ENCODE measurements at regions not wholly inside any gene's neighbourhood (a gene's known extent, or its start where the extent isn't known, plus 50 kb on each side); places are given as distances from the start of the nearest gene placed in this dataset.

DNA sequence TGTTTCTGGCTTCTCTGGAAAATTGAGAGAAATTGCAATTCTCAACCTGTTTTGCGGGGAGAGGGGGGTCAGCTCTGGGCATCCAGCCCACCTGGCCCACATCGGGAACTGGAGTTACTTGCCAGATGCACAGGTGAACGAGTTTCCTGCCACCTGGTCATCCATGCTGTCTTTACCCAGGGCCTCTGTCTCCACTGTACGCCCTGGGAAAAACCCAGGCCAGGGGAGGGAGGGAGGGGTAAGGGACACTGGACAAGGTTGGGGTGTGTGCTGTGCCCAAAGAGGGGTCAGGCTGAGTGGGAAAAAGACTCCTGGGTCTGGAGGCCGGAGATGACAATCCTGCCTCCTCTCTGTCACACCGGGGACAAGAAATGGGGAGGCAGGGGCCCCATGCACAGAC is 307.6 kb downstream of the ZNF536 start:
- peaks cover 20% of the 10 kb centered on the region for H3K27me3 ChIP-seq (ENCODE audit: control insufficient read depth, insufficient read depth, low read length)
- in situ Hi-C loops (cut with HindIII; ENCODE audit: low pct_unique_long_range_greater_than_20kb, low sequenced_read_pairs): no loop called here
- H3K36me3 ChIP-seq (ENCODE audit: control insufficient read depth, insufficient read depth, low read length): no peaks in the 10 kb centered on the region
- H3K9me3 ChIP-seq (ENCODE audit: control insufficient read depth, insufficient read depth, low read depth, low read length): no peaks in the 10 kb centered on the region
- BruUV-seq (replicated peaks): no TSS peak
- ChIA-PET CTCF (no interaction called here), POLR2A (no interaction called here)
- peaks cover 7% of the 10 kb centered on the region for H3K4me1 ChIP-seq (ENCODE audit: control insufficient read depth, insufficient read depth, low read length)
- no peak for ATAC-seq
- DNase-seq (ENCODE audit: low read depth, low spot score): no peak
- H3K4me3 ChIP-seq (ENCODE audit: low read depth in 2 of 2, low read length in 2 of 2): no peak overlapping the region
- no peak overlapping the region for H3K27ac ChIP-seq (ENCODE audit: low read length)
- TF ChIP-seq TCF7L2 (IDR thresholded peaks at IDR 0.05; ENCODE audit: low read depth, low read length): no peak
- intact Hi-C loops (cut with micrococcal nuclease; ENCODE audit: unreplicated experiment): loop anchor here (5.0 kb wide), 2 partner anchors 1543 to 1893 kb away; no protein-coding TSS in a partner anchor

GRCh38 chr19:30679153-30679702 is 307.0 kb downstream of the ZNF536 start:
- no TSS peak for BruUV-seq (replicated peaks)
- Histone ChIP-seq H3K36me3 (ENCODE audit: control insufficient read depth, insufficient read depth, low read length) (no peaks in the 10 kb centered on the region), H3K27ac (ENCODE audit: low read length) (no peak overlapping the region), H3K4me3 (ENCODE audit: low read depth in 2 of 2, low read length in 2 of 2) (no peak overlapping the region), H3K27me3 (ENCODE audit: control insufficient read depth, insufficient read depth, low read length) (peaks cover 23% of the 10 kb centered on the region), H3K9me3 (ENCODE audit: control insufficient read depth, insufficient read depth, low read depth, low read length) (no peaks in the 10 kb centered on the region), H3K4me1 (ENCODE audit: control insufficient read depth, insufficient read depth, low read length) (peaks cover 7% of the 10 kb centered on the region)
- TF ChIP-seq TCF7L2 (IDR thresholded peaks at IDR 0.05; ENCODE audit: low read depth, low read length) (no peak), POLR2AphosphoS5 (IDR thresholded peaks at IDR 0.05; ENCODE audit: low read depth, low read length) (no peak), SIN3A (IDR thresholded peaks at IDR 0.05; ENCODE audit: borderline replicate concordance, insufficient read depth, low read depth, low read length) (no peak), CTCF (IDR thresholded peaks at IDR 0.05) (no peak)
- TF ChIP-seq, protein P1, sequence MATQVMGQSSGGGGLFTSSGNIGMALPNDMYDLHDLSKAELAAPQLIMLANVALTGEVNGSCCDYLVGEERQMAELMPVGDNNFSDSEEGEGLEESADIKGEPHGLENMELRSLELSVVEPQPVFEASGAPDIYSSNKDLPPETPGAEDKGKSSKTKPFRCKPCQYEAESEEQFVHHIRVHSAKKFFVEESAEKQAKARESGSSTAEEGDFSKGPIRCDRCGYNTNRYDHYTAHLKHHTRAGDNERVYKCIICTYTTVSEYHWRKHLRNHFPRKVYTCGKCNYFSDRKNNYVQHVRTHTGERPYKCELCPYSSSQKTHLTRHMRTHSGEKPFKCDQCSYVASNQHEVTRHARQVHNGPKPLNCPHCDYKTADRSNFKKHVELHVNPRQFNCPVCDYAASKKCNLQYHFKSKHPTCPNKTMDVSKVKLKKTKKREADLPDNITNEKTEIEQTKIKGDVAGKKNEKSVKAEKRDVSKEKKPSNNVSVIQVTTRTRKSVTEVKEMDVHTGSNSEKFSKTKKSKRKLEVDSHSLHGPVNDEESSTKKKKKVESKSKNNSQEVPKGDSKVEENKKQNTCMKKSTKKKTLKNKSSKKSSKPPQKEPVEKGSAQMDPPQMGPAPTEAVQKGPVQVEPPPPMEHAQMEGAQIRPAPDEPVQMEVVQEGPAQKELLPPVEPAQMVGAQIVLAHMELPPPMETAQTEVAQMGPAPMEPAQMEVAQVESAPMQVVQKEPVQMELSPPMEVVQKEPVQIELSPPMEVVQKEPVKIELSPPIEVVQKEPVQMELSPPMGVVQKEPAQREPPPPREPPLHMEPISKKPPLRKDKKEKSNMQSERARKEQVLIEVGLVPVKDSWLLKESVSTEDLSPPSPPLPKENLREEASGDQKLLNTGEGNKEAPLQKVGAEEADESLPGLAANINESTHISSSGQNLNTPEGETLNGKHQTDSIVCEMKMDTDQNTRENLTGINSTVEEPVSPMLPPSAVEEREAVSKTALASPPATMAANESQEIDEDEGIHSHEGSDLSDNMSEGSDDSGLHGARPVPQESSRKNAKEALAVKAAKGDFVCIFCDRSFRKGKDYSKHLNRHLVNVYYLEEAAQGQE (IDR thresholded peaks at IDR 0.05; ENCODE audit: insufficient read depth in 1 of 2, low read depth in 2 of 2, low read length in 1 of 2): no peak
- ChIA-PET CTCF (no interaction called here), POLR2A (interaction anchor here (0.5 kb wide), 1 partner anchor 1898 kb away, joined by 9 read pairs; no protein-coding TSS in a partner anchor)
- intact Hi-C loops (cut with micrococcal nuclease; ENCODE audit: unreplicated experiment): no loop called here
- DNase-seq (ENCODE audit: low read depth, low spot score) (no peak), ATAC-seq (no peak)
- in situ Hi-C loops (cut with HindIII; ENCODE audit: low pct_unique_long_range_greater_than_20kb, low sequenced_read_pairs): no loop called here

DNA sequence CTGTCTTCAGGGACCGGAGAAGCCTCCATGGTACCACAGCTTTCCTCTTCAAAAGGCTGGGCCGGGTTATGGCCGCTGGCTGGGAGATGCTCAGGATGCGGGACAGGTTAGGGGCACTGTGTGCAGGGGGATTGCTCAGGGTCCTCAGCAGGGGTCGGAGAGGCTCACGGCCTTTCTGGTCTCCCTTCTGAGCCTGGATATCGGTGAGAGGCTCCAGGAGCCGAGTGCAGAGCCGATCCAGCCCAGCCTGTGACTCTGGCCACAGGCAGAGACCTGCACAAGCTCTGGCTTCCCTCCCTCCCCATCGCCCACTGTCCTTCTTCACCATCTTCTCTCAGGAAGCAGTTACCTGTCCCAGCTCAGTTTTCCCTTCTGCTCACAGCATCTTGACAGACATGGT is 306.0 kb downstream of the ZNF536 start:
- no peaks in the 10 kb centered on the region for H3K9me3 ChIP-seq (ENCODE audit: control insufficient read depth, insufficient read depth, low read depth, low read length)
- H3K4me1 ChIP-seq (ENCODE audit: control insufficient read depth, insufficient read depth, low read length): peaks cover 6% of the 10 kb centered on the region
- ATAC-seq (no peak), DNase-seq (ENCODE audit: low read depth, low spot score) (no peak)
- no TSS peak for BruUV-seq (replicated peaks)
- H3K36me3 ChIP-seq (ENCODE audit: control insufficient read depth, insufficient read depth, low read length): no peaks in the 10 kb centered on the region
- peaks cover 25% of the 10 kb centered on the region for H3K27me3 ChIP-seq (ENCODE audit: control insufficient read depth, insufficient read depth, low read length)
- POLR2A ChIA-PET: no interaction called here
- no peak overlapping the region for H3K4me3 ChIP-seq (ENCODE audit: low read depth in 2 of 2, low read length in 2 of 2)
- intact Hi-C loops (cut with micrococcal nuclease; ENCODE audit: unreplicated experiment): no loop called here
- CTCF ChIA-PET: no interaction called here
- in situ Hi-C loops (cut with HindIII; ENCODE audit: low pct_unique_long_range_greater_than_20kb, low sequenced_read_pairs): no loop called here
- H3K27ac ChIP-seq (ENCODE audit: low read length): no peak overlapping the region
- TF ChIP-seq CTCF (IDR thresholded peaks at IDR 0.05) (no peak), POLR2AphosphoS5 (IDR thresholded peaks at IDR 0.05; ENCODE audit: low read depth, low read length) (no peak), SIN3A (IDR thresholded peaks at IDR 0.05; ENCODE audit: borderline replicate concordance, insufficient read depth, low read depth, low read length) (no peak), TCF7L2 (IDR thresholded peaks at IDR 0.05; ENCODE audit: low read depth, low read length) (no peak)
- TF ChIP-seq, protein P1 (IDR thresholded peaks at IDR 0.05; ENCODE audit: insufficient read depth in 1 of 2, low read depth in 2 of 2, low read length in 1 of 2): no peak

All from Panc1 (cell line).